ENCODE measurements at regions not wholly inside any gene's neighbourhood (a gene's known extent, or its start where the extent isn't known, plus 50 kb on each side); places are given as distances from the start of the nearest gene placed in this dataset.

GRCh38 chr13:64087624-64088023 is 2672.0 kb upstream of the PCDH20 start:
- DNase-seq = no peak
- Histone ChIP-seq H2BK5ac (ENCODE audit: insufficient read length, low read length) (no peak overlapping the region), H4K8ac (replicated peaks; ENCODE audit: insufficient read length, low read depth, low read length) (no peak overlapping the region), H2BK15ac (ENCODE audit: low read depth, low read length) (no peak overlapping the region), H3K18ac (ENCODE audit: insufficient read length, low read depth, low read length) (no peak overlapping the region), H4K91ac (ENCODE audit: insufficient read length, low read depth, low read length) (no peak overlapping the region), H2BK12ac (ENCODE audit: insufficient read length, low read depth, low read length) (no peak overlapping the region), H2BK120ac (ENCODE audit: low read depth, low read length, poor library complexity, severe bottlenecking) (no peak overlapping the region), H2AFZ (ENCODE audit: low read length) (no peak overlapping the region), H2BK20ac (ENCODE audit: low read depth, low read length, poor library complexity, severe bottlenecking) (no peak overlapping the region), H4K20me1 (ENCODE audit: control insufficient read depth, insufficient read depth, insufficient read length) (no peaks in the 10 kb centered on the region), H3K9me3 (ENCODE audit: control insufficient read depth, low read depth, low read length) (no peaks in the 10 kb centered on the region), H3K9ac (ENCODE audit: extremely low read depth, insufficient read length, low read length) (no peak overlapping the region), H3K14ac (ENCODE audit: insufficient read depth, low read length) (no peak overlapping the region), H3K4me1 (ENCODE audit: insufficient read depth, low read length) (no peaks in the 10 kb centered on the region), H2AK5ac (ENCODE audit: insufficient read length, low read length) (no peak overlapping the region), H3K27ac (ENCODE audit: insufficient read length, low read depth, low read length) (no peak overlapping the region), H3T11ph (ENCODE audit: low read length) (no peak overlapping the region), H3K56ac (ENCODE audit: insufficient read length, low read depth, low read length) (no peak overlapping the region), H3K23me2 (ENCODE audit: insufficient read length, low read depth, low read length, poor library complexity, severe bottlenecking) (no peaks in the 10 kb centered on the region), H3K4ac (ENCODE audit: low read depth, low read length) (no peak overlapping the region), H3K79me2 (ENCODE audit: insufficient read depth, low read length) (no peaks in the 10 kb centered on the region), H3K79me1 (ENCODE audit: insufficient read depth, low read depth, low read length, poor library complexity, severe bottlenecking) (no peaks in the 10 kb centered on the region), H3K23ac (ENCODE audit: insufficient read length, low read depth, low read length) (no peak overlapping the region), H3K4me2 (ENCODE audit: insufficient read depth, insufficient read length, low read length) (no peak overlapping the region), H3K27me3 (ENCODE audit: insufficient read depth, low read length) (no peaks in the 10 kb centered on the region), H4K5ac (ENCODE audit: insufficient read length, low read depth, low read length) (no peak overlapping the region)
- H3K36me3 Mint-ChIP-seq (ENCODE audit: insufficient read depth in 1 of 3, low read depth in 3 of 3) = no peaks in the 10 kb centered on the region
- H3K27me3 Mint-ChIP-seq (ENCODE audit: low read depth) = no peaks in the 10 kb centered on the region; the same call in 1 of the 2 replicates
- H3K27ac Mint-ChIP-seq = no peak overlapping the region
- WGBS (ENCODE audit: extremely low coverage, insufficient read length, low lambda C conversion rate) = no CpG with 5 or more reads among the region's 1 CpG
- no peak overlapping the region for H3K4me3 Mint-ChIP-seq
- no peaks in the 10 kb centered on the region for H3K4me1 Mint-ChIP-seq
- TF ChIP-seq CTCF (conservative IDR thresholded peaks at IDR 0.05) = no peak
- no peaks in the 10 kb centered on the region; a peak in 1 of 5 replicates for H3K9me3 Mint-ChIP-seq
